Esophagus mucosa (tissue), 1 donor: ENCODE measurements at regions not wholly inside any gene's neighbourhood (a gene's known extent, or its start where the extent isn't known, plus 50 kb on each side); places are given as distances from the start of the nearest gene placed in this dataset.
"Not testable (repeated sequence)": the region's sequence is repeated elsewhere in the genome, so short reads cannot be mapped to it uniquely, and the experiment has no call there.

Source experiments
- ATAC-seq: fragments of 200-7000 bp; cut with Tn5 transposase; one replicate; pipeline ENCODE4 v1.9.1; 2020
- donor health status: DM: yes; HTN: yes; CAD: no.

- no peak for ATAC-seq
Measured at GRCh38 chr1:73042403-73042802, 760.1 kb upstream of the NEGR1 start.

DNA sequence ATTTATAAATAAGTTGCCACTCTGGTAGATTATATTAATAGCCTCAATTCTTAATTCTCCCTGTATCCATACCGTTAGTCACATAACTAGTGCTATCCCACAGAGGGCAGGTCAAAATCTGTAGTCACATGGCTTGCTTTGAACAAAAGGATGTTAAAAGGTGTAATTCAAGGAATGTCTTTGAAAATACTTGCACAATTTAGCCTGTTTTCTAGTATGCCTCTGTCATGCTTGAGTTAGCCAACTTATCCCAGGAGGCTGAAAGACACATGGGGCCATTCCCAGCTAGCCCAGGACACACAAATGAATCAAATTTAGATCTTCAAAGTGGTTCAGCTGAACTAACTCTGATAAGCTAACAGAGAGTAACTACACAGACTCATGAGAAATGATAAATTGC, 758.5 kb upstream of the NEGR1 start:
- no peak for ATAC-seq

GRCh38 chr1:73034271-73034670, 751.9 kb upstream of the NEGR1 start:
- no peak for ATAC-seq

DNA sequence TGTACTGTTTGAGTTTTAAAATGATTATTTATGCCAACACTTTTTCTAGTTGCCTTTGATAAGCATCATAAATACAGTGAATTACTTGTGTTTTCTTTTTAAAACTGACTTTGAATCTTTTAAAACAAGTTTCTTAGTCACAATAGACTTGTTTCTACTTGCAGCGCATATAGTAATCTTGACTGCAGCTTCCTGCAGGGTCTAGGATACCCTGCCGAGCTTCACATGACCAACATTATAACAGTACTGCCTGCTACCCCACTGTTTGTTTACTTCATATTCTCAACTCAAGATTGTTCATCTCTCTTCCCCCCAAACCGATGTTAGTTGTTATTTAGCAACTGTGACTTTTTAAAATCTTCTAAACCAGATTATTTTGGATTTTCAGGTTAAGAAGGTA, 751.3 kb upstream of the NEGR1 start:
- ATAC-seq = no peak

DNA sequence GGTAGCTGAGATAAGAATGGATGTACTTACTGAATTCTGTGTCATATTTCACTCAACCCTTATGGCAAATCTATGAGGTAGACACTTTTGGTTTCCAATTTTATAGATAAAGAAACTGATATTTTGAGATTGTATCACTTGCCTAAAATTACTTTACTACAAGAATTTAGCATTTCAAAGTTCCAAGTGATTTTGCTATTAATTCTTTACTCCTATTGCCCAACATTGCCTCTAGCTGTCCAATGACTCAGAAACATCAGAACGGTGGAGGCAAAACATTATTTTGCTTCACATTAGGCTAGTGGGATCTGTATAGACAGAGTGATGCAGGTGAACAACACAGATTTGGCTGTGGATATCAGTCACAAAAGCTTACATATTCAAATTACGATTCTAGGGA, 747.2 kb upstream of the NEGR1 start:
- ATAC-seq = no peak

DNA sequence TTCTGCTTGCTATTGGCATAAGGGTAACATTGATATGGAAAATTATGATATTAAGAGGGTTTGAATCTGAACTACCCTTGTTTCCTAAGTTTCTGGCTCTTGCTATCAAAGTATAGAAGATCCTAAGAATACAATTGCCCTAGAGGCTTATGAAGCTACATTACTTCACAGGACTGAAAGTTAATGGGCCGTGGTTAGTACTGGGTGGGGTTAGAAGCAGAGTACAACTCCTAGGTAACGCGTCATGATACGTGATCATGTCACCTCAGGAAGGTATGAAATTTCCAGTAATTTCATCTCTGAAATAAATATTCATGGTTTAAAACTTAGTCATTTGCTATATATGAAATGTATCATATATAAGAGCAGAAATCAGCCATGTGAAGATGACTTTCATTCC, 743.8 kb upstream of the NEGR1 start:
- ATAC-seq = no peak

DNA sequence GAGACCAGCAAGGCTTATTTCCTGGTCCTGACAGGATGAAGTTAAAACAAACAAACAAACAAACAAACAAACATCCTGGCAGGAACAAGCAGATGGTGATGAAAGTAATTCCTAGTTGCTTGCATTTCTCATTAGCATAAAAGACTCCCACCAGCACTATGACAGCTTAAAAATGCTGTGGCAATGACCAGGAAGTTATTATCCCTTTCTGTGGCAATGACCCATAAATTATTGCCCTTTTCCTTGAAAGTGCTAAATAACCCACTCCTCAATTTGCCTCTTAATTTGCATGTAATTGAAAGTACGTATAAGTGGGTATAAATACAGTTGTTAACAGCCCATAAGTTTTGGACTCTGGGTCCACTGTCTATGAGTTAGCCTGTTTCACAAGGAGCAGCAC, 727.6 kb upstream of the NEGR1 start:
- no peak for ATAC-seq

GRCh38 chr1:73009311-73009710, 727.0 kb upstream of the NEGR1 start:
- ATAC-seq = no peak

GRCh38 chr1:72997624-72998023, 715.3 kb upstream of the NEGR1 start:
- ATAC-seq = no peak

- no peak for ATAC-seq
Measured at GRCh38 chr1:72997041-72997440, 714.7 kb upstream of the NEGR1 start.

- ATAC-seq = not testable (repeated sequence)
Measured at GRCh38 chr1:72987871-72988270, 705.5 kb upstream of the NEGR1 start.

DNA sequence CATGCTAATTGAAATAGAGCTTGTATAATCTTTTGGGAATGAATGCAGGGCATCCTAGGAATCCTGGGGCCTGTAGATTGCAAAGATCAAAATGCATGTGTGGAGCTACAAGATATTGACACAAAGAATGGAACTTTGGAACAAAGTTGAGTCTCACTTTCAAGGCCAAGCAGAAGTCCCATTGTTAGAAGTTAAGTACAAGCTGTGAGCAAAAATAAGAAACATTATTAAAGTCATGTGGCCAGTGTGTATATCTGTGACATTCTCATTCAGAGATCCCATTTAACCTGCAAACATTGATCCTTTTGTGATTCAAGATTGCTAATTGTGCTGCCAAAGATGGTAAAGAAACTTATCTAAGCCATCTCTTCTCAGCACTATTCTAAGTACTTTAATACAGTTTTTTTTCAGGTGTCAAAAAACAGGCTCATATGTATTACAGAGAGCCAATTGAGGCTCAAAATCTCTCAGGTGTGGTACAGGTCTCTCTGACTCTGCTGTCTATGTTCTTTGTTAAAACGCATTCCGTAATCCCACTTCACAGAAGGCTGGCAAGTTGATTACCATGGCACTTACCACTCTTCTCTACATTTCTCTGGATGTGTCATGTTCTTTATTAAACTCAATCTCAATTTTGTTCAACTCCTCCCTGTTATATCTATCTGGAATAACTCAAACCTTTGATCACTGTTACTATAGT, 704.4 kb upstream of the NEGR1 start:
- no peak for ATAC-seq

GRCh38 chr1:72985024-72985423, 702.7 kb upstream of the NEGR1 start:
- not testable (repeated sequence) for ATAC-seq

GRCh38 chr1:72983011-72983410, 700.7 kb upstream of the NEGR1 start:
- not testable (repeated sequence) for ATAC-seq

GRCh38 chr1:72969461-72969860, 687.1 kb upstream of the NEGR1 start:
- ATAC-seq = no peak

DNA sequence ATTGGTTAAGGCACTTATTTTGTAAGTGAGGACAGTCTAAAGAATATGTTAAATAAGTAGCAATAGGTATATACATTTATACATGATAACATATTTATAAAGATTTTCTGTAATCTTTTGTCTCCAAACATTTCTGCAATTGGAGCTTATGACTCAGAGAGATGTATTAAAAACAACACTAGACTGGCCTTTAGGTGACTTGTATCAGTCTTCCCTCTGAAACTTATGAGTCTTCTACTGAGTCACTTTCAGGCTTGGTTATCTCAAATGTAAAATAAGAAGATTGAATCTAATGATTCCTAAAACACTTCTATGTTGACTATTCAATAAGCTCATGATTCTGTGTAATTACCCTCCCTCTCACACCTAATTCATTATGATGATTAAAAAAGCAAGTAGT, 672.6 kb upstream of the NEGR1 start:
- no peak for ATAC-seq

DNA sequence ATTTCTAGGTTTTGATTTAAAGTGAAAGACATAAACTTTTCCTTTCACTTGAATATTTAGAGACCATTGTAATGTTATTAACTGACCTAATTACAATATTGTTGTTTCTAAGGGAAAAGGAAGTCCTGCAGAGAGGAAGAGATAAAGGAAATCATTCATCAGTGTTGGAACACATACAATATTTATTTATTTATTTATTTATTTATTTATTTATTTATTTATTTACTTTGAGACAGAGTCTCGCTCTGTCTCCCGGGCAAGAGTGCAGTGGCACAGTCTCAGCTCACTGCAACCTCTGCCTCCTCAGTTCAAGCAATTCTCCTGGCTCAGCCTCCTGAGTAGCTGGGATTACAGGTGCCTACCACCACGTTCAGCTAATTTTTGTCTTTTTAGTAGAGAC, 668.6 kb upstream of the NEGR1 start:
- not testable (repeated sequence) for ATAC-seq

DNA sequence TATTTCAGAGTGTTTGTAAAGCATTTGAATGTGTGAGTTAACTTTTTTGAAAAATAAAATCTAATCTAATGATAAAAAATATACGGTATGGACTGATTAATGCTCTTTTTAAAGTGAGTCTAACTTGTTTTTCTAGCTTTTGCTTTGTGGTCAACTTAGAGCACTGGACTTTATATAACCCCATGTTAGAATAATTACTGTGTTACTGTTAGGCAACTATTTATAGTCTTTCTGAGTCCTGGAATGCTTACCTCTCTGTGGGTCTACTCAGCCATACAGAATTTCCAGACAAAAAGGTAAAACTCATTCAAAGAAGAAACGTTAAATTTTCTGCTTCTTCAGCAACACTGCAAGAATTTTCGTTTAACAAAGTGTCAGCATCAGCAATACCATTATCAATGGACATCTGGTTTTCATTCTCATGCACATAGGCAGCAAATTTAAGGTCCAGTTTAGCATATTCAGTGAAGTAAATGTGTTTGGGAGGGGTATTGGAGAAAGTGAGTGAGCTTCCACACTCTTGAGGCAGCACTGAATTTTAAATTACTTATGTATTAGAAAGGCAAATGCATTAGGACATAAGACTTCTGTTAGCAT, 664.7 kb upstream of the NEGR1 start:
- ATAC-seq = no peak

DNA sequence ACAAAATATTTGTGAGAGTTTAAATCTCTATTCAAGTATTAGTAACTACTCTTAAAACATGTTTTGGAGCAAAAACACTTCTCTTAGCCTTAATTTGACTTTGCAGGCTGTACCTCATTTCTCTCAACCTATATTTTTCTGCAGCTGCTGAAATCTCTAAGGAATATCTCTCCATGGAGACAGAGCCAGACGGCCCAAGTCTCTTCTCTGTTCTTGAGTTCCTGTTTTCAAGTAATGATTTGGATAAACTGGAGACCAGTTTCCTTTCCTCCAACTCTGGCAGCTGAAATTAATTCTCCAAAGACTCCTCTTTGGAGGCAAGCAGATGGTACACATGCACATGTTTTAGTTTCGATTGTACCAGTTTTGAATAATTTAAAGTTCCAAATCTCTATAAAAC, 659.7 kb upstream of the NEGR1 start:
- ATAC-seq = no peak

DNA sequence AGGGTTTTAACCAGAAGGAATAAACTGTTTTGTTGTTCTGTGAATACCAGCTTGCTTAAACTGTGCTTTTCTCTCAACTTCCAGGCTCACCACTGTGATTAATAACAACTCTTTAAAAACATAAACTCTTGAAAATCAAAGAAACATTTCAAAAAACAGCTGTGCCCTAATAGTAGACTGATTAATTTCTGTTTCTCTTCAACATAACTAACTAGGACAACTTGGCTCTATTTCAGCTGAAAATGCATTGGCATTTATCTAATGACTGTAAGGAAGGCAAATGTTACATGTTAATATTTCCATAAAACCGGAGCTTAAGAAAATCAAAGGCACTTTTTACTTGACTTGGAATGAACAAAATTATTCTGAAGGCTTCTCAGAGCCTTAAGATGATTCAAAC, 656.1 kb upstream of the NEGR1 start:
- no peak for ATAC-seq

- ATAC-seq = no peak
Measured at GRCh38 chr1:72937905-72938304, 655.6 kb upstream of the NEGR1 start.

- no peak for ATAC-seq
Measured at GRCh38 chr1:72936942-72937341, 654.6 kb upstream of the NEGR1 start.

- no peak for ATAC-seq
Measured at GRCh38 chr1:72936151-72936740, 653.9 kb upstream of the NEGR1 start.

- ATAC-seq = no peak
Measured at GRCh38 chr1:72932025-72932424, 649.7 kb upstream of the NEGR1 start.
